ENCODE measurements at regions not wholly inside any gene's neighbourhood (a gene's known extent, or its start where the extent isn't known, plus 50 kb on each side); places are given as distances from the start of the nearest gene placed in this dataset.

DNA sequence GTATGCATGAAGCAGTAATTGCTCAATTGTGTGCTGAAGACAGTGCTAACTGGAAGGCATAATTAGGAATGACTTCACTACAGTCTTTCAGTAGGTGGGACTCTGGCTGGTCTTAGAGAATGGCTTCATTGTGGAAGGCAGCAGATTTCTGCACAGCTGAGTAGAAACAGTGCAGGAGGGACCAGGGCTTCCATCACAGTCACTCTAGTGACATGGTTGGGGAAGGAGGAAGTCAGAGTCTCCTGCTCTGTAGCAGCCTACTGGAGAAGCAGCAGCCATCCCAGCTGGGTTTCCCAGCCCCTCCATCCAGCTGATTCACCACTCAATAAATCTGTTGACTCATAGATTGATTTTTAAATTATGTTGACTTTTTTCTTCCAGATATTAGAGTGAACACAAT is 80.6 kb upstream of the DBX2 start (continued):
- no peak for TF ChIP-seq CEBPZ (IDR thresholded peaks at IDR 0.05; ENCODE audit: low read depth, low read length)
- no peak for TF ChIP-seq PBX3 (IDR thresholded peaks at IDR 0.05; ENCODE audit: insufficient replicate concordance, low read depth, low read length)
- TF ChIP-seq SPI1 (IDR thresholded peaks at IDR 0.05; ENCODE audit: borderline replicate concordance, insufficient read depth, low read depth, low read length) = no peak
- no peak for TF ChIP-seq KAT2A (conservative IDR thresholded peaks at IDR 0.05; ENCODE audit: control insufficient read depth, low read depth, low read length)
- TF ChIP-seq, protein P1, sequence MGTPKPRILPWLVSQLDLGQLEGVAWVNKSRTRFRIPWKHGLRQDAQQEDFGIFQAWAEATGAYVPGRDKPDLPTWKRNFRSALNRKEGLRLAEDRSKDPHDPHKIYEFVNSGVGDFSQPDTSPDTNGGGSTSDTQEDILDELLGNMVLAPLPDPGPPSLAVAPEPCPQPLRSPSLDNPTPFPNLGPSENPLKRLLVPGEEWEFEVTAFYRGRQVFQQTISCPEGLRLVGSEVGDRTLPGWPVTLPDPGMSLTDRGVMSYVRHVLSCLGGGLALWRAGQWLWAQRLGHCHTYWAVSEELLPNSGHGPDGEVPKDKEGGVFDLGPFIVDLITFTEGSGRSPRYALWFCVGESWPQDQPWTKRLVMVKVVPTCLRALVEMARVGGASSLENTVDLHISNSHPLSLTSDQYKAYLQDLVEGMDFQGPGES (IDR thresholded peaks at IDR 0.05) = no peak
- TF ChIP-seq EZH2 (IDR thresholded peaks at IDR 0.05; ENCODE audit: borderline replicate concordance, control insufficient read depth, low read depth, low read length) = no peak
- no peak for TF ChIP-seq RUNX3 (IDR thresholded peaks at IDR 0.05; ENCODE audit: low read length)
- no peak for TF ChIP-seq GATAD2B (conservative IDR thresholded peaks at IDR 0.05; ENCODE audit: low read depth)
- no peak for TF ChIP-seq CHD4 (IDR thresholded peaks at IDR 0.05)
